GM19452 (cell line): ENCODE measurements at regions not wholly inside any gene's neighbourhood (a gene's known extent, or its start where the extent isn't known, plus 50 kb on each side); places are given as distances from the start of the nearest gene placed in this dataset.

ENCODE experiments used
- ATAC-seq: cut with Tn5 transposase; IDR thresholded peaks from one replicate; pipeline ENCODE4 v1.9.1; 2021; ENCODE audit not compliant: unreplicated experiment

- no peak for ATAC-seq
These were observed 54.6 kb upstream of the EOLA2 start for GRCh38 chrX:149992918-149993317.

GRCh38 chrX:149993989-149994388, 55.7 kb upstream of the EOLA2 start:
- no peak for ATAC-seq

DNA sequence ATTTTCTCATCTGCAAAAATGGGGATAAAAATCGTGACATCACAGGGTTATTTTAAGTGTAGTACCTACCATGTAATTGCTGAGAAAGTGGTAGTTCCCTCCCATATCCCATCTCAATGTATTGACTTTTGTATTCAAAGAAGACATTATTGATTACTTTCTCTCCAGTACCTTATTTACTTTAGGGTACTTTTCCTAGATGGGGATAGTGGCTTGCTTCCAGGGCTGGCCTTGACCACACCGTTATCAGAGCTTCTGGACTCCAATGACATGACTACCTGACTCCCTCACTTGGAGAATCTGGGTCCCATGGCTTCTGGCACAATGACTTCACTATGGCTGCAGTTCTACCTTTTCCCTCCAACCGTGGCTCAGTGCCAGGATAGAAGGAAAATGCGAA, 58.2 kb upstream of the EOLA2 start:
- ATAC-seq, result no peak

- ATAC-seq, result no peak
These were observed 66.7 kb upstream of the EOLA2 start for GRCh38 chrX:150005027-150005426.

GRCh38 chrX:150007356-150007755, 69.1 kb upstream of the EOLA2 start:
- ATAC-seq, result no peak

DNA sequence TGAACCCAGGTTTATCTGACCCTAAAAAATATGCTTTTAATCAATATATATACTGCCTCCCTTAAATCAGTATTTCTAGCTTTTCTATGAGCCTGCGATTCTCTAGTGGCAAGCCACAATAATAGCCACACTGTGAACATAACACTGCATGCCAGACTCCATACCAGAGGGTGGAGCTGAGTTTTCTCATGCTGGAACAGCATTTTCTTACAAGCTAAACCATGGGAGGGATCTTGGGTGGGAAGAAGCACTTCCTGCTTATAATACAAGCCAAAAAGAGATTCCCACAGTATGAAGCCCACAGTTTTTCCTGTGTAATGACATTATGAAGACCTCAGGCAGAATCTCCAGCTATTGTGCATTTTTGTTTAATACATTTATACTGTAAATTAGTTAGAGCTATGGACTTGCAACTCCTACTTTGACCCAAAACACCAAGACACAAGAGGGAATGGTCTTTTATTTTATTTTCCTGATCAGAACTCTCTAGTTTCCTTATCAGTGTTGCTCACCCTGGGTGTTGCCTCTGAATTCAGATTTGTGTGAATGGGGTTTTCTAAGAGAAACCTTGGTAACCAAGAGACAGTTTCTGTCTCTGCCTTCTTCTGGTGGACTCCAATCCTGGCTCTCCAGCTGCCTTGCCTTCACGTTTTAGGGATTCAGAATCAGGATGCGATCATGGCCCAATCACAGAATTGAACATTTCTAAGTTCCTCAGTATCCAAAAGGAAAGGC, 74.5 kb upstream of the EOLA2 start:
- no peak for ATAC-seq

- no peak for ATAC-seq
These were observed 76.2 kb upstream of the EOLA2 start for GRCh38 chrX:150014525-150014924.

DNA sequence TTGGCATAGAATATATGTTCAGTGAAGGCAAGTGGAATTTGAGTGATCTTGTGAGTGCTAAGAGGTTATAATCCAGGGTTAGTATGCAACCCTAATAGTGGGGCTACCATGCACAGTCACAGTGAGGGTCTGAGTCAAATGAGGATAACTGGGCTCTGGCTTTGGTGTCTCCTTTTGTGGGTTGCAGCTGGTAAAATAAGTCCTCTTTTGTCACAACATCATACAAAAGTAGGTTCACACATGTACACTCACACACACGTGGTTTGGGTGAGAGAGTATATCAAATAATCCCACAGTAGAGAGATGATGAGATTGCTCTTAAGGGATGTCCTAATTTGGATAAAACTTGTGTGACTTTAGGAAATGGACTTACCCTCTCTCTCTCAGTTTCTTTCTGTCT, 79.6 kb upstream of the EOLA2 start:
- no peak for ATAC-seq

GRCh38 chrX:150018931-150019361, 80.7 kb upstream of the EOLA2 start:
- ATAC-seq, result no peak

- no peak for ATAC-seq
These were observed 90.4 kb upstream of the EOLA2 start for GRCh38 chrX:150028692-150029091.

- no peak for ATAC-seq
These were observed 94.5 kb upstream of the EOLA2 start for GRCh38 chrX:150032742-150033141.

DNA sequence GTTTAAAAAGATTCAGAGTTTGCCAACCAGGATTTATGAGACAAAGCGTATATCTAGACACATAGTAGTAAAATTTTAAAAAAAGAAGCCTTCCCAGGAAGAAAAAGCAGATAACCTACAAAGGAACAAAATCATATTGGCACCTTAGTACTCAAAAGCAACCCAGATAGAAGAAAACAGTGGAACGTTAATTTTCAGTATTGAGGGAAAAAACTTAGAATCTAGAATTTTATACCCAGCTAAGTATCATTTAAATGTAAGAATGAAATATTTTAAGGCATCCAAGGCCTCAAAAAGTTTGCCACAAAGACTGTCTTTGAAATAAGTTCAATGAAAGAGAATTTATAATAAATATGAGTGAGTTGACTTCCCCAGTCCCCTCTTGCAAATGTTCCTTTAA, 96.5 kb upstream of the EOLA2 start:
- no peak for ATAC-seq

DNA sequence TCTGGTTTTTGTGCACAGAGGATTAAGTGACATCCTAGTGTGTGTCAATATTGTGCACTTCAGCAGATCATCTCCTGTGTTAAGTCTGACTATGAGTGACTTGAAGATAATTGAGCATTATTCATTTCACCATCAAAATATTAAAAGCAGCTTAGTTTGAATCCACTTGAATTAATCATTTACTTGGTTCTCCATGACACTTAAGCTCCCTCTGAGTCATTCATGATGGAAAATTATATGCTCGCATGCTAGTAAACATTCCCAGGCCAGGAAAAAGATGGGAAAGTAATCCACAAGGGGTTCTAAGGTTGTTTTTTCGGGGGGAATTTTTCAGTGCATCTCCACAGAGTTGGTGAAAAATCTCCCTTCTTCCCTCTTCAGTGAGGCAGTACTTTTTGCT, 97.2 kb upstream of the EOLA2 start:
- no peak for ATAC-seq

GRCh38 chrX:150036181-150036580, 97.9 kb upstream of the EOLA2 start:
- no peak for ATAC-seq

DNA sequence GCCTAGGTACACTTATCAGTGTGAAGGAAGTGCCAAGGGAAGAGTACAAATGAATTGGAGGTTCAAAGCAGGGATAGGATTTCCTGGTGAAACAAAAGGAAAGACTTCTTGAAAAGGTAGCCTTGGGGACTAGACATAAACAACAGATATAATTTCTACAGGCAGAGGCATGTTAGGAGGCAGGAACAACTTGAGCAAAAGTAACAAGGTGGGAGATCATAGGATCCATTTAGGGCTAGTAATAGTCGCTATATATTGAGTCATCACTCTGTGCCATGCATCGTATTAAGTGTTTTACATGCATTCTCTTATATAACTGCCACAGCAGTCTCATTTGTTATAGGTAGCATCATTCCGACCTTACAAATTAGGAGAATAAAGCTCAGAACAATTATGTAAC, 98.3 kb upstream of the EOLA2 start:
- ATAC-seq, result no peak

GRCh38 chrX:150037041-150037440, 98.8 kb upstream of the EOLA2 start:
- ATAC-seq, result no peak

DNA sequence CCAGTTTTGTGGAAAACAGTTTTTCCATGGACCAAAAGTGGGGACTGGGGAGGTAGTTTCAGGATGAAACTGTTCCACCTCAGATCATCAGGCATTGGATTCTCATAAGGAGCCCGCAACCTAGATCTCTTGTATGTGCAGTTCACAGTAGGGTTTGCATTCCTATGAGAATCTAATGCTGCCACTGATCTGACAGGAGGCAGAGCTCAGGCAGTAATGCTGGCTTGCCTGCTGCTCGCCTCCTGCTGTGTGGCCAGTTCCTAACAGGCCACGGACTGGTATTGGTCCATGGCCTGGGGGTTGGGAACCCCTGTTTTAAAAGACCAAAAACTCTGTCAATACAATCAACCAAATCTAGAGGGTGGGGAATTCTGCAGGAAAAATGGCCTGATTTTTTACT, 100.0 kb upstream of the EOLA2 start:
- ATAC-seq, result no peak

GRCh38 chrX:150038986-150039599, 100.8 kb upstream of the EOLA2 start:
- ATAC-seq, result no peak

GRCh38 chrX:150041208-150041607, 102.9 kb upstream of the EOLA2 start:
- no peak for ATAC-seq

DNA sequence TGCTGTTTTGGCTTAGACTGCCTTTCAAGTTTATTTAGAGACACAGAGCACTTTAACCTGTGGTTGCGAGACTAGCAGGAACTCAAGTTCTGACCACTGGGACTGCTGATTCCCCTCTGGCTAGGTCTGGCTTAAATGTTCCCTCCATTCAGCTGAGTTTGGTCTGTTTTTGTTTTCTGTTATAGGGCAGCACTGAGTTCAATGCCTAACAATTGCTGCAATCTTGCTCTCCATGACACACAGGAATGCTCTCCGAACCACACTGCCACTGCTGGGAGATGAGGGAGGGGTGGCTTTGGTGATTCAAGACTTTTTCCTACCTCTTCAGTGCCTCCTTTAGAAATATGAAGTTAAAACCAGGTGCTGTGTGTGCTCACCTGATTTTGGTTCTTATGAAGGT, 106.3 kb upstream of the EOLA2 start:
- no peak for ATAC-seq

GRCh38 chrX:150047818-150048217, 109.5 kb upstream of the EOLA2 start:
- ATAC-seq, result no peak

GRCh38 chrX:150049647-150050046, 111.4 kb upstream of the EOLA2 start:
- ATAC-seq, result no peak

DNA sequence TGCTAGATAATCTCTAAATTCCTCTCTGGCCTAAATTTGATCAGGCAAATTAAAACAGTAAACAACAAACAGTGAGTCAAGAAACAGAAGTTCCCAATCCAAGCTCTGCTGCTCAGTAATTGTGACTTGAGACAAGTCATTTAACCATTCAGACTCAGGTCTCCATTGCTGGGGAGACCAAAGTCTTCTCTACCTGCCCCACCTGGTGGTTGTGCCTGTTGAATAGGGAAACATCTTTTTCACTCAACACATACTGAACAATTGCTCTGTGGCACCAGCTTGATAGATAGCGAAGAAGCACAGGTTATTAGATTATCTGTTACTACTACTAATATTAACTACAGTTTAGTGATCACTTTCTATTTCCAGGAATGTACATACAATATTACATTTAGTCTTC, 112.1 kb upstream of the EOLA2 start:
- no peak for ATAC-seq
